ENCODE measurements at regions not wholly inside any gene's neighbourhood (a gene's known extent, or its start where the extent isn't known, plus 50 kb on each side); places are given as distances from the start of the nearest gene placed in this dataset.
A peak's percentile ranks its signal among the peaks of the same experiment; 100 is the strongest.

- no peak for DNase-seq (ENCODE audit: low read depth, low spot score)
- in situ Hi-C loops (cut with HindIII; ENCODE audit: low pct_unique_long_range_greater_than_20kb, low sequenced_read_pairs): no loop called here
Observed at GRCh38 chr6:23969344-23969743, 156.7 kb upstream of the NRSN1 start.

GRCh38 chr6:23977706-23978105 lies 148.3 kb upstream of the NRSN1 start:
- no peak for DNase-seq (ENCODE audit: low read depth, low spot score)
- in situ Hi-C loops (cut with HindIII; ENCODE audit: low pct_unique_long_range_greater_than_20kb, low sequenced_read_pairs): no loop called here

GRCh38 chr6:23980965-23981364 lies 145.1 kb upstream of the NRSN1 start:
- no peak for DNase-seq (ENCODE audit: low read depth, low spot score)
- in situ Hi-C loops (cut with HindIII; ENCODE audit: low pct_unique_long_range_greater_than_20kb, low sequenced_read_pairs): no loop called here

- DNase-seq (ENCODE audit: low read depth, low spot score): no peak
- in situ Hi-C loops (cut with HindIII; ENCODE audit: low pct_unique_long_range_greater_than_20kb, low sequenced_read_pairs): no loop called here
Observed at GRCh38 chr6:23981923-23982322, 144.1 kb upstream of the NRSN1 start.

- no peak for DNase-seq (ENCODE audit: low read depth, low spot score)
- in situ Hi-C loops (cut with HindIII; ENCODE audit: low pct_unique_long_range_greater_than_20kb, low sequenced_read_pairs): no loop called here
Observed at GRCh38 chr6:23983735-23984134, 142.3 kb upstream of the NRSN1 start.

GRCh38 chr6:23985015-23985414 lies 141.0 kb upstream of the NRSN1 start:
- in situ Hi-C loops (cut with HindIII; ENCODE audit: low pct_unique_long_range_greater_than_20kb, low sequenced_read_pairs): no loop called here
- DNase-seq (ENCODE audit: low read depth, low spot score): no peak

GRCh38 chr6:23989885-23990533 lies 136.0 kb upstream of the NRSN1 start:
- in situ Hi-C loops (cut with HindIII; ENCODE audit: low pct_unique_long_range_greater_than_20kb, low sequenced_read_pairs): no loop called here
- DNase-seq (ENCODE audit: low read depth, low spot score): no peak

GRCh38 chr6:23994013-23994412 lies 132.0 kb upstream of the NRSN1 start:
- DNase-seq (ENCODE audit: low read depth, low spot score): no peak
- in situ Hi-C loops (cut with HindIII; ENCODE audit: low pct_unique_long_range_greater_than_20kb, low sequenced_read_pairs): no loop called here

GRCh38 chr6:24004062-24004461 lies 122.0 kb upstream of the NRSN1 start:
- DNase-seq (ENCODE audit: low read depth, low spot score): peak; percentile 13
- in situ Hi-C loops (cut with HindIII; ENCODE audit: low pct_unique_long_range_greater_than_20kb, low sequenced_read_pairs): no loop called here

- in situ Hi-C loops (cut with HindIII; ENCODE audit: low pct_unique_long_range_greater_than_20kb, low sequenced_read_pairs): no loop called here
- DNase-seq (ENCODE audit: low read depth, low spot score): peak; percentile 28
Observed at GRCh38 chr6:24004659-24005058, 121.4 kb upstream of the NRSN1 start.

GRCh38 chr6:24006254-24006653 lies 119.8 kb upstream of the NRSN1 start:
- no peak for DNase-seq (ENCODE audit: low read depth, low spot score)
- in situ Hi-C loops (cut with HindIII; ENCODE audit: low pct_unique_long_range_greater_than_20kb, low sequenced_read_pairs): no loop called here

GRCh38 chr6:24009319-24009718 lies 116.7 kb upstream of the NRSN1 start:
- in situ Hi-C loops (cut with HindIII; ENCODE audit: low pct_unique_long_range_greater_than_20kb, low sequenced_read_pairs): no loop called here
- no peak for DNase-seq (ENCODE audit: low read depth, low spot score)

- in situ Hi-C loops (cut with HindIII; ENCODE audit: low pct_unique_long_range_greater_than_20kb, low sequenced_read_pairs): no loop called here
- DNase-seq (ENCODE audit: low read depth, low spot score): no peak
Observed at GRCh38 chr6:24010133-24010532, 115.9 kb upstream of the NRSN1 start.

GRCh38 chr6:24016286-24016685 lies 109.7 kb upstream of the NRSN1 start:
- no peak for DNase-seq (ENCODE audit: low read depth, low spot score)
- in situ Hi-C loops (cut with HindIII; ENCODE audit: low pct_unique_long_range_greater_than_20kb, low sequenced_read_pairs): no loop called here

- in situ Hi-C loops (cut with HindIII; ENCODE audit: low pct_unique_long_range_greater_than_20kb, low sequenced_read_pairs): no loop called here
Observed at GRCh38 chr6:24016857-24017256, 109.2 kb upstream of the NRSN1 start.

GRCh38 chr6:24019393-24019792 lies 106.6 kb upstream of the NRSN1 start:
- in situ Hi-C loops (cut with HindIII; ENCODE audit: low pct_unique_long_range_greater_than_20kb, low sequenced_read_pairs): no loop called here
- no peak for DNase-seq (ENCODE audit: low read depth, low spot score)

More at GRCh38 chr6:24016857-24017256, 109.2 kb upstream of the NRSN1 start:
- DNase-seq (ENCODE audit: low read depth, low spot score): no peak

GRCh38 chr6:24019830-24020229 lies 106.2 kb upstream of the NRSN1 start:
- in situ Hi-C loops (cut with HindIII; ENCODE audit: low pct_unique_long_range_greater_than_20kb, low sequenced_read_pairs): no loop called here
- no peak for DNase-seq (ENCODE audit: low read depth, low spot score)

- in situ Hi-C loops (cut with HindIII; ENCODE audit: low pct_unique_long_range_greater_than_20kb, low sequenced_read_pairs): no loop called here
- DNase-seq (ENCODE audit: low read depth, low spot score): no peak
Observed at GRCh38 chr6:24026050-24026449, 100.0 kb upstream of the NRSN1 start.

- DNase-seq (ENCODE audit: low read depth, low spot score): no peak
- in situ Hi-C loops (cut with HindIII; ENCODE audit: low pct_unique_long_range_greater_than_20kb, low sequenced_read_pairs): no loop called here
Observed at GRCh38 chr6:24031496-24031895, 94.5 kb upstream of the NRSN1 start.

All from SK-MEL-5 (cell line).